ENCODE measurements at regions not wholly inside any gene's neighbourhood (a gene's known extent, or its start where the extent isn't known, plus 50 kb on each side); places are given as distances from the start of the nearest gene placed in this dataset.
"Not testable (repeated sequence)": the region's sequence is repeated elsewhere in the genome, so short reads cannot be mapped to it uniquely, and the experiment has no call there.

DNA sequence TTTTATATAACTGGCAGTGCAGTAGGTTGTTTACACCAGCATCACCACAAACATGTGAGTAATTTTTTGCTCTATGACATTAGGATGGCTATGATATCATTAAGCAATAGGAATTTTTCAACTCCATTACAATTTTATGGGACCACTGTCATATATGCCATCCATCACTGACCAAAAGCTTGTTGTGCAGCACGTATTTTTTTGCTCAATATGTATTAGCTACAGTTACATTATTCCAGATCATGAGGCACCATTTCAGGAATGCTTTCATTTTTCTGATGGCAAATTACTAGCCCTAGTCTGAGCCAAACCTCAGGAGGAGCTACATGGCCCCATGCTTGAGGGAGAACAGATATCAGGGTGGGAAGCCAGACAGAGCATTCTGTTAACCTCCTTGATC lies 56.8 kb upstream of the DCLK2 start:
- Histone ChIP-seq H3K27ac (no peak overlapping the region), H3K36me3 (no peaks in the 10 kb centered on the region), H3K4me3 (no peak overlapping the region), H3K4me1 (no peaks in the 10 kb centered on the region), H3K9me3 (no peaks in the 10 kb centered on the region), H3K27me3 (no peaks in the 10 kb centered on the region)
- WGBS, result 71% methylated on average over 1 of the region's 1 CpG
- DNase-seq (ENCODE audit: low spot score in 2 of 2), result no peak
- TF ChIP-seq POLR2AphosphoS5 (IDR thresholded peaks at IDR 0.05), result no peak
- no peak for TF ChIP-seq EP300 (IDR thresholded peaks at IDR 0.05)
- no peak for TF ChIP-seq POLR2A (IDR thresholded peaks at IDR 0.05)
- TF ChIP-seq, protein P1, sequence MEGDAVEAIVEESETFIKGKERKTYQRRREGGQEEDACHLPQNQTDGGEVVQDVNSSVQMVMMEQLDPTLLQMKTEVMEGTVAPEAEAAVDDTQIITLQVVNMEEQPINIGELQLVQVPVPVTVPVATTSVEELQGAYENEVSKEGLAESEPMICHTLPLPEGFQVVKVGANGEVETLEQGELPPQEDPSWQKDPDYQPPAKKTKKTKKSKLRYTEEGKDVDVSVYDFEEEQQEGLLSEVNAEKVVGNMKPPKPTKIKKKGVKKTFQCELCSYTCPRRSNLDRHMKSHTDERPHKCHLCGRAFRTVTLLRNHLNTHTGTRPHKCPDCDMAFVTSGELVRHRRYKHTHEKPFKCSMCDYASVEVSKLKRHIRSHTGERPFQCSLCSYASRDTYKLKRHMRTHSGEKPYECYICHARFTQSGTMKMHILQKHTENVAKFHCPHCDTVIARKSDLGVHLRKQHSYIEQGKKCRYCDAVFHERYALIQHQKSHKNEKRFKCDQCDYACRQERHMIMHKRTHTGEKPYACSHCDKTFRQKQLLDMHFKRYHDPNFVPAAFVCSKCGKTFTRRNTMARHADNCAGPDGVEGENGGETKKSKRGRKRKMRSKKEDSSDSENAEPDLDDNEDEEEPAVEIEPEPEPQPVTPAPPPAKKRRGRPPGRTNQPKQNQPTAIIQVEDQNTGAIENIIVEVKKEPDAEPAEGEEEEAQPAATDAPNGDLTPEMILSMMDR (IDR thresholded peaks at IDR 0.05), result no peak

DNA sequence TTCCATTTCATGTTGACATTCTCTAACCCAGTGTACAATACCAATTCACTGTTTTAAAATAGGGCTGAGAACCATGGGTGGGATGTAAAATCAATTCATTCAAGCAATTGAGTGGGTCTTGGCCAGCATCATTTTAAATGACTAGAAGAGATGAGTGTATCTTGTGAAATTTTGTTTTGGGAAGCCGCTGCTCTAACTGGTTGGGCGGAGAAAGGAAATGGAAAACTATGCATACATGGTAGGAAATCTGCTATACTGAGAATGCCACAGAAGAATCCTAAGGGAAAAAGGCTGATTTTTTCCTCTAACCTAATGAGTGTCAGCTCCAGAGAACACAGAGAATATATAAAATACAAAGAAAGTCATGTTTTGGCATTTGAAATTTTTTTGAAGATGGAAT lies 54.8 kb upstream of the DCLK2 start:
- WGBS, result 70% methylated on average over 2 of the region's 2 CpGs
- TF ChIP-seq POLR2A (IDR thresholded peaks at IDR 0.05) (no peak), EP300 (IDR thresholded peaks at IDR 0.05) (no peak), POLR2AphosphoS5 (IDR thresholded peaks at IDR 0.05) (no peak)
- TF ChIP-seq, protein P1 (IDR thresholded peaks at IDR 0.05), result no peak
- no peak for DNase-seq (ENCODE audit: low spot score in 2 of 2)

DNA sequence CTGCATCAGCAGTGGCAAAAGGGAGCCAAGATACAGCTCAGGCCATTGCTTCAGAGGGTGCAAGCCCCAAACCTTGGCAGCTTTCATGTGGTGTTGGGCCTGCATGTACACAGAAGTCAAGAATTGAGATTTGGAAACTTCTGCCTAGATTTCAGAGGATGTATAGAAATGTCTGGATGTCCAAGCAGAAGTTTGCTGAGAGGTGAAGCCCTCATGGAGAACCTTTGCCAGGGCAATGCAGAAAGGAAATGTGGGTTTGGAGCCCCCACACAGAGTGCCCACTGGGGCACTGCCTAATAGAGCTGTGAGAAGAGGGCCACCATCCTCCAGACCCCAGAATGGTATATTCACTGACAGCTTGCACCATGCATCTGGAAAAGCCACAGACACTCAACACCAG lies 51.3 kb upstream of the DCLK2 start:
- not testable (repeated sequence) for H3K27ac ChIP-seq; H3K27me3 ChIP-seq; H3K9me3 ChIP-seq; H3K4me3 ChIP-seq; DNase-seq (ENCODE audit: low spot score in 2 of 2); H3K36me3 ChIP-seq; H3K4me1 ChIP-seq

More for the DNA sequence above, 54.8 kb upstream of the DCLK2 start:
- H3K4me1 ChIP-seq, result no peaks in the 10 kb centered on the region
- H3K36me3 ChIP-seq, result no peaks in the 10 kb centered on the region
- no peak overlapping the region for H3K27ac ChIP-seq
- H3K27me3 ChIP-seq, result no peaks in the 10 kb centered on the region
- peaks cover 7% of the 10 kb centered on the region for H3K9me3 ChIP-seq
- no peak overlapping the region for H3K4me3 ChIP-seq
